Epithelial cell of proximal tubule (primary cell): ENCODE measurements at regions not wholly inside any gene's neighbourhood (a gene's known extent, or its start where the extent isn't known, plus 50 kb on each side); places are given as distances from the start of the nearest gene placed in this dataset.

Experiments
- DNase-seq: peaks from one replicate; pipeline ENCODE4 v3.0.0-alpha.2; 2011; ENCODE audit warnings: low read depth
- H3K4me3 ChIP-seq: 2 replicates; pipeline ENCODE4 v1.5.1; 2011; ENCODE audit warnings: low read depth, mild to moderate bottlenecking, low read length
- TF ChIP-seq, protein P1 (sequence below): conservative IDR thresholded peaks from 2 replicates; pipeline ENCODE4 v1.5.1; 2012; ENCODE audit warnings: low read depth, mild to moderate bottlenecking, low read length

- no peak overlapping the region for H3K4me3 ChIP-seq
- DNase-seq = no peak
- TF ChIP-seq, protein P1, sequence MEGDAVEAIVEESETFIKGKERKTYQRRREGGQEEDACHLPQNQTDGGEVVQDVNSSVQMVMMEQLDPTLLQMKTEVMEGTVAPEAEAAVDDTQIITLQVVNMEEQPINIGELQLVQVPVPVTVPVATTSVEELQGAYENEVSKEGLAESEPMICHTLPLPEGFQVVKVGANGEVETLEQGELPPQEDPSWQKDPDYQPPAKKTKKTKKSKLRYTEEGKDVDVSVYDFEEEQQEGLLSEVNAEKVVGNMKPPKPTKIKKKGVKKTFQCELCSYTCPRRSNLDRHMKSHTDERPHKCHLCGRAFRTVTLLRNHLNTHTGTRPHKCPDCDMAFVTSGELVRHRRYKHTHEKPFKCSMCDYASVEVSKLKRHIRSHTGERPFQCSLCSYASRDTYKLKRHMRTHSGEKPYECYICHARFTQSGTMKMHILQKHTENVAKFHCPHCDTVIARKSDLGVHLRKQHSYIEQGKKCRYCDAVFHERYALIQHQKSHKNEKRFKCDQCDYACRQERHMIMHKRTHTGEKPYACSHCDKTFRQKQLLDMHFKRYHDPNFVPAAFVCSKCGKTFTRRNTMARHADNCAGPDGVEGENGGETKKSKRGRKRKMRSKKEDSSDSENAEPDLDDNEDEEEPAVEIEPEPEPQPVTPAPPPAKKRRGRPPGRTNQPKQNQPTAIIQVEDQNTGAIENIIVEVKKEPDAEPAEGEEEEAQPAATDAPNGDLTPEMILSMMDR = no peak
Measured at GRCh38 chr5:21184581-21184980, 1196.6 kb upstream of the CDH18 start.

DNA sequence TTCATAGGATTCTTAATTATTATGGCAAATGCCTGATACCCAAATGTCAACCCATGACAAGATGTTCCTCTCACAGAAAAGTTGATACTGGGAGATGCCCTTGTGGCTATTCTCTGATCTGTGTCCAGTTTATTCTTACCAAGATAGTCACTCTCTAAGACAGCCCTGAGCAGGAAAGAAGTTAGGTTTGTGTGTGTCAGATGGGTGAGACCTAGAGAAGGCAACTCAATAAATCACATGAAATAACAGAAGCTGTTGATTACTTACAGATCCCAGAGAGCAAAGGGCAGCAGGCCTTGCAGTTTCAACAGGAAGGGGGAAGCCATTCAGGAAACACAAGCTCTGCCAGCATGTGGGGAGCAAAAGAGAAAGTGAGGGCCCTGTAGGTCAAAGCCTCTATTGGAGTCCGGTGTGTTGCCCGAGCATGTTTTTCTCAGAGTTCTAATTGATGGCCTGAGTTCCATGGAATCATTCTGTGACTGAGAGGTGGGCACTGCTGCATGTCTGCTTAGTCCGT lies 1193.7 kb upstream of the CDH18 start:
- H3K4me3 ChIP-seq = no peak overlapping the region
- TF ChIP-seq, protein P1 = no peak
- DNase-seq = no peak

- DNase-seq = no peak
- TF ChIP-seq, protein P1 = no peak
- H3K4me3 ChIP-seq = no peak overlapping the region
Measured at GRCh38 chr5:21173526-21173925, 1185.5 kb upstream of the CDH18 start.

DNA sequence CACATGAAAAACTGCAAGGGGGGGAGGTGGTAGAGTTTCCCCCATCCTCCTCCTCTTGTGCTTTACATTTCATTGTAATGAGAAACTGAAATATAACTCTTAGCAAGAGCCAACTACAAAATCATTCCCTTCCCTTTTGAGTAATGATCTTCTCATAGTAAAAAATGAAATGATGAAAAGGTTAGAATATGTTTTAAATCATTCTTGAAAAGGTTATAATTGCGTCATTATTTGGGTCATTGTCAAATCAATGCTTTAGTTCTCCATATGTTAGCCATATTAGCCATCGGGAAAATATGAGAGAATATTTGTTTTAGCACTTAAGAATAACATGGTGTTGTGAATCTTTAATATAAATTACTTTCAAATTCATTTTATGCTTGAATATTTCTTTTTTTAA lies 1185.0 kb upstream of the CDH18 start:
- DNase-seq = no peak
- TF ChIP-seq, protein P1 = no peak
- no peak overlapping the region for H3K4me3 ChIP-seq

DNA sequence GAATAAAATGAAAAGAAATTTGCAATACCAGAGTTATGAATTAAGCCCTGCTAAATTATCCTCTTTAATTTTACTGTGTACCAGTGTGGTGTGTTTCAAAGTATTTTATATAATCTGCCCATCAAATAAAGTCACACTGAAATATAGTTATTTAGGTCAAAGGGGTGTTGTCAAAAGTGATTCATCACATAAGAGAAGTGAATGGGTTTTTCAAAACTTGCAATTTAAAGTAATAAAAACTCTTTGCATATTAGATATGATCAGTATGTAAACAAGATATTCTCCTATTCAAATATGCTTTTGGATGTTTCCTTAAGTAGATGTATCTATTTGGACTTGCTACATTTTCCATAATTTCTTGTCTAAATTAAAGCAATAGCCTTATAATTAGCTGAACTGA lies 1183.0 kb upstream of the CDH18 start:
- no peak for DNase-seq
- H3K4me3 ChIP-seq = no peak overlapping the region
- TF ChIP-seq, protein P1 = no peak

DNA sequence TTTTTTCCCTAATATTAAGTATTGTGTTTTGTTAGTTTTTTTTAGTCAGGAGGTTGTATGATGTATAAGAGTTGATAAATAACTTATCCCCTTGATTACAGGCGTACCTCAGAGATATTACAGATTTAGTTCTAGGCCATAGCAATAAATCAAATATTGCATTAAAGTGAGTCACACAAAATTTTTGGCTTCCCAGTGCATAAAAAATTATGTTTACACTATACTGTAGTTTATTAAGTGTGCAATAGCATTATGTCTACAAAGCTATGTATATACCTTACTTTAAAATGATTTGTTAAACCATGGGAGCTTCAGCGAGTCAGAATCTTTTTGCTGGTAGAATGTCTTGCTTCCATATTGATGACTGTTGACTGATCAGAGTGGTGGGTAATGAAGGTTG lies 1180.6 kb upstream of the CDH18 start:
- DNase-seq = no peak
- H3K4me3 ChIP-seq = no peak overlapping the region
- TF ChIP-seq, protein P1 = no peak

DNA sequence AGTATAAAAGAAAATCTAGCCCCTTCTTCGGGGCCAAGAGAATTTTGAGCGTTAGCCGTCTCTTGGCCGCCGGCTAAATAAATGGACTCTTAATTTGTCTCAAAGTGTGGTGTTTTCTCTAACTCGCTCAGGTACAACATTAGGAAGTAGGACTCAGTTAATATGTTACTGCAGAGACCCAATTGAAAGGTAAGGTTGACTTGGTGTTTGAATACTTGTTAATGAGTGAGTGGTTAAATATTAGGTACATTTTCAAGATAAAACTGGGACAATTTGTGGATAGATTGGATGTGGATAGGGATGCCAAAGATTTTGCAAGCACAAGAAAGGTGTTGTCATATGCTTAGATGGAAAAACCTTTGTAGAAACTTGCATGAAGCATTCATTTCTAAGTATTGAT lies 1177.3 kb upstream of the CDH18 start:
- no peak for DNase-seq
- H3K4me3 ChIP-seq = no peak overlapping the region
- TF ChIP-seq, protein P1 = no peak
